Left renal cortex interstitium (tissue), 4 donors: ENCODE measurements at regions not wholly inside any gene's neighbourhood (a gene's known extent, or its start where the extent isn't known, plus 50 kb on each side); places are given as distances from the start of the nearest gene placed in this dataset.
"Not testable (repeated sequence)": the region's sequence is repeated elsewhere in the genome, so short reads cannot be mapped to it uniquely, and the experiment has no call there.

Source experiments
- DNase-seq, 4 donors: peaks; one replicate each; pipeline ENCODE4 v3.0.0-alpha.2; 2013; ENCODE audit warnings: low read depth in 4 of 4, low spot score in 2 of 4, missing footprints in 1 of 4

DNA sequence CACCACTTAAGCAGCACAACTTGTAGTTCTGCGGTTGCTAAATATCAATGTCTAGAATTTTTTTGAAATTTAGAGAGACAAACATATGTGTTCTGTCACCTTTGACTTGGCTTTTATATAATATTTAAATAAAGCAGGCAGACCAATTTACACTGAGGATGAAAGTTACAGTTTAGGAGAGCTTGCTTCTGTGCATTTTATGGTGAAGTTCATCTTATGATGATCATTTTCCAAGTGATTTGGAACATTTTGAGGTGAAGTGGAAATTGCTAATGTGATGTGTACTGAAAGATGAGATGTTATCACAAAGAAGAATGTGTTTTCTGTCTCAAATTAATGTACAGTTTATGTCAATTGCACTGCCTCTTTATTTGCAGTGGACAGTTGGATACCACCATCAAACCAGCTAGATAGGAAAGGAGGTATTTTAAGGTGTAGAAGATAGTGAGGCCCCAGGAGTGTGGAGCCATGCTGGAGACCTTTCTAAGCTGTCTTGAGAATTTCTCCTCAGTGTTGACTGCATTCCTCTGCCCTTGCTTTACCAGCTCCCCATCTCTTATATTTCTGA, 461.9 kb downstream of the UTRN start:
- DNase-seq = no peak

DNA sequence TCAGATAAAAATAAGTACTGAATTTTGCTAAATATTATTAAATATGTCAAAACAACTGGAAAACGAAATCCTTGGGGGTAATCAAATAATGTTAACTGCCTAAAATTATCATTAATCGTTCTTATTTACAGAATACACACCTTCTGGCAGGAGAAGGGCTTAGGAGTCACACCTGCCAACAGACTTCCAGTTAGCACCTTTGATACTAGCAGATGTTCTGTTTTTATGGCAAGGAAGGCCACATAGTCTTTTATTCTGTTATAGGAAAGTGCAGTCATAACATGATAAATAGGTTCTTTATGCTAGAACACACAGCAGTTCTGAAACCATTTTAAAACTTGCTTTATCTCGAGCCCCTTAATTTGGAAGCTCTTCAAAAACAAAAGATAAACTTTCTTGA, 464.1 kb downstream of the UTRN start:
- DNase-seq = no peak

GRCh38 chr6:144753023-144753705, 468.0 kb downstream of the UTRN start:
- DNase-seq = no peak

- DNase-seq = no peak
Observed at GRCh38 chr6:144756469-144756868, 471.3 kb downstream of the UTRN start.

GRCh38 chr6:144757299-144757698, 472.2 kb downstream of the UTRN start:
- no peak for DNase-seq

- DNase-seq = no peak
Observed at GRCh38 chr6:144757730-144758129, 472.6 kb downstream of the UTRN start.

DNA sequence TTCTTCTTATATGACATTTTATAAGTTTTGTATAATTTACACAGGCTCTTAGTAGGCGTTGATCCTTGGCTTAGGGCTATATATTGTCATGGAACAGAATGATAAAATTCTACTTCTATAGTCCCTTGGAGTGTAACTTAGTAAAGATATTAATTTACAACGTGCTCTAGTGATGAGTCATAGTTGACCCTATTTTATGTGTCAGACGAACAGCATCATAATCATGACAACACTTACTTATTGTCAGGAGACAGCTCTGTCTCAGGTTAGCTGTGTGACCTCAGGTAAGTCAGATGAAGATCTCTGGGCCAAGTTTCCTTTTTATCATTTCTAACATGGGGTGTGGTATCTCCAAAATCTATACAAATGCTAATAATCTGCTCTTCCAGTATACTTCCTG, 473.5 kb downstream of the UTRN start:
- no peak for DNase-seq

DNA sequence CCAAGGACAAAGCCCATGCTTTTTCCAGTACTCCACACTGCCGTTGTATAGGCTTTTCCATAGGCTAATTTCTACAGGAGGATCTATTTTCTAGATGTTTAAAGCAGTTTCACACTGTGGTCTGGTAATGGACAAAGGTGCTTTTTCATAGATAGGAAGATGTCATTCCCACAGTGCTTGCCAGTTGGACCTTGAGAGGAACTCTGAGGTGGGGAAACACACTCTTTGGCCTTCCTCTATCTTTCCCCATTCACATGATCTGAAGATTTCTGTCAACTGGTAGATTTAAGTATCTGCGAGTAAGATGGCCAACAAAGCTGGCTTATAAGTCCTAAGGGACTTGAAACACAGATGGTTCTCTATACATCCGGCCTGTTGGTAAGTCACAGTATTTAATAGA, 477.3 kb downstream of the UTRN start:
- no peak for DNase-seq

DNA sequence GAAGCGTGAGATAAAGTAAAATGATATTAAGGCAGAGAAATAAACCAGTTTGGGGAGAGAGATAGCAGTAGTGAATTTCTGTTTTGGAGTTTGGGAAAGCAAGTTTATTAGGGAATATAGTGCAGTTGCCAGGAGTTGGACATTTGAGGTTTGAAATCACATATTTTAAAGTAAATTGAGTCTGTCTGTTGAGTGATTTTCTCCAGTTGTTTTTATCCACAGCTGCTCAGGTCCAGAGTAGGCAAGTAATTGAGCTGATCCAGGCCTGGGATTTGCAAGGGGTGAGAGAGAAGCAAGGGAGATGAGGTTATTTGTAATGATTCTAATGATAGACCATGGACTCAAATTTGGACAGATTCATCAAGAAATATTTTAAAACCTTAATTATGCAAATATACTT, 481.9 kb downstream of the UTRN start:
- DNase-seq = no peak

DNA sequence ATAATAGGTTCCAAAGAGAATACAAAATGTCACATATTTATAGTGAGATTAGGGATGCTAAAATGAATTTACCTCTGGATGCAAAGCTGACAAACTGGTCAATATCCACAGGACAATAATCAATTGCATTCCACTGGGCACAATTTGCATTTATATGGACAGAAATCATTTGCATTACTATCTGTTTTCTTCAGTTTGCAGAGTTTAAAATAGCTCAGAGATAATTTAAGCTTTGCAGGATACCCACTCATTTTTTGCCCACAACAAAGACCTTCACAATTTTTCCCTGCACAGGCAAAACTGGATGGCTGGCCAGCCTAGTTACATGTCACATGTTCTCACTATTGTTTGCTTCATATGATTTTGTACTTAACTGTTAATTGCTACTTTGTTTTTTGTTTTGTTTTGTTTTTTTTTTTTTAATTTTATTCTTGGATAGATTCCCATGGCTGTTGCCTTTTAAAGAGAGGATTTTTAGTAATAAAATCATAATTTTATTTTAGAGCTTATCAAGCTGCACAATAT, 483.5 kb downstream of the UTRN start:
- DNase-seq = no peak

DNA sequence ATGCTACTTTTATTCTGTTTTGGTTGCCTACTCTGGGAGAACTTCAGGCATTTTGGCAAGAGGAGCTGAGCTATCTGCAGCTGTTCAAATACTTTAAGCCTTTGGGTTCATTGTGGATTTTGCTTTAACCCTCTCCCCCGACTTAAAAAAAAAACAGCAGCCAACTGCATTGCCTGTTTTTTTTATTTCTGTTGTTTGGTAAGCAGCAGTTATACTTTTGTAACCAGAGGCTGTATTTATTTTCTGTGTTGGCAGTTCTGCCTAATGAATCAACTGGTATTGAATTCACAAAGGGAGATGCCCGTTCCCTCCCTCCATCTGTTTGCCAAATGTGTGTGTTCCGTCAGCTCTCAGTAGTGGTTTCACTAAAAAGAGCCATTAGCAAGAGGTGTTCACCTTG, 484.0 kb downstream of the UTRN start:
- DNase-seq = no peak

DNA sequence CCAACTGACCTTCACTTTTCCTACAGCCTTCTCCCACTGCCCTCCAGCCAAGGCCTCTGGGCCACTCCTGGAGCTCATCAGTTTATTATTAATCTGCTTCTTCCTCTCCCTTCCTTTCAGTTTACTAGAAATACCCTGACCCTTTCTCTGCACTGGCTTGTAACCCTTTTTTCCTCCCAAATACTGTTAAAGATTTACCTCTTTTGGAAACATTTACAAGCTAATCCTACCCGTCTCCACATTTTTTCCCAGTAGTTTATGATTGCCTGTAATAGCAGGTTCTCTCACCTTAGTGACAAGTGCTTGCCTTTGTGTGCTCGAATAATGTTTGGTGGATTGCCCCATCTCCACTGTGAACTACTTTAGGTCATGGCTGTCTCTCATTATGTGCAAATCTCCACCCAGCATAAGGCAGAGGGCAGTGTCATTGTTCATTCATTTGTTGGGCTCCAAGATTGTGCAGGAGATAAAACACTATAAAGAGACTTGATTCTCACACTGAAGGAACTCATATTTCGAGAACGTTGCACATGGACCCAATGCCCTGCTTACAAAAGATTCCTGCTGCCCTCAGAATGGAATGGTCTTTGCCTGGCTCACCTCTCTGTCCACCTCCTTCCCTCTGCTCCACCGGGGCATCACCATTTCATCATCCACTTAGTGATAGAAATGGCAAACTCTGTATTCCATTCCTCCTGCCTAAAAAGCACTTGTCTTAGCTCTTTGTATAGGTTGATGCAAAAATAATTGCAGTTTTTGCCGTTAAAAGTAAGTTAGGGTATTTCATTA, 491.1 kb downstream of the UTRN start:
- DNase-seq = no peak

DNA sequence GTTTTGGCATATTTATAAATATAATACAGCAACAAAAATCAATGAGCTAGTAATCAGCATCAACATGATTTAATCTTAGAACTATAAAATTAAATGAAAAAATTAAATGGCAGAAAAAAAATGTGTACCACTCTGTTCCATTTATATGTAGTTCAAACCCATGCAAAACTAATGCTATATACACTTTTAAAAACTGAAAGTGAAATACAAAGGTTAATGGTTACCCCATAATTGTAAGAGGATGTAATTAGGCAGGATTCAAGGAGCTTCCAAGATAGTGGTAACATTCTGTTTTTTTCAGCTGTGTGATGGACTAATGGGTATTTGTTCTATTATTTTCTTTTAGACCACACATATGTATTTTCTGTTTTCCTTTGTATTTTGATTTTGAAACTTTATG, 492.1 kb downstream of the UTRN start:
- DNase-seq = no peak

DNA sequence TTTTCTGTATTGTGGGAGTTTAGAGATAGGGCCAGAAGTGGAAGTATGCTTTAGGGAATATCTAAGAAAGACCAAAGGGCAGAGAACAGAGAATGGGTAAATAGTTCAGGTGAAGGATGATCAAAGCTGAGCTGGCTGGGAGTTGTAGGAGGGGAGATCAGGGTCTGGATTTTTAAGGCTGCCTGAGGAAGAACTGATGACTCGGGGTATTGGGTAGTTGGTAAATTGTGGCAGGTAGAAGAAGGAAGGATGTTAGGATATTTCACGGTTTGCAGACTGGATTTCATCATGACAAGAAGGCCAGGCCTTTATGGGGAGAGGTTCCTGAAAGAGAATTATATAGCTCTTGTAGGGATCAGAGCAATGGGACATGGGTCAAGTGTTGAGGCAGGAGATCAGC, 492.9 kb downstream of the UTRN start:
- DNase-seq = no peak

GRCh38 chr6:144778773-144779492, 493.8 kb downstream of the UTRN start:
- no peak for DNase-seq

DNA sequence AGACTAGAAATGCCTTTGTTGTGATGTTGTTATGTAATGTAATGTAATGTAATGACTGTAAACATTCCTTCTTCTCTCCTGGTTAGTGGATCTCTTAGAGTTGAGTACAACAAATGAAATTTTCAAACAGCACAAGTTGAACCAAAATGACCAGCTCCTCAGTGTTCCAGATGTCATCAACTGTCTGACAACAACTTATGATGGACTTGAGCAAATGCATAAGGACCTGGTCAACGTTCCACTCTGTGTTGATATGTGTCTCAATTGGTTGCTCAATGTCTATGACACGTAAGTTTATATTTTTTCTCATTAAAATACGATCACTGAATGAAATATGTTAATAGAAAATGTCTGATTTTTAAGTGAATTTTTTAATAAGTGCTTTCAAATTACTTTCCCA, 496.7 kb downstream of the UTRN start:
- no peak for DNase-seq

DNA sequence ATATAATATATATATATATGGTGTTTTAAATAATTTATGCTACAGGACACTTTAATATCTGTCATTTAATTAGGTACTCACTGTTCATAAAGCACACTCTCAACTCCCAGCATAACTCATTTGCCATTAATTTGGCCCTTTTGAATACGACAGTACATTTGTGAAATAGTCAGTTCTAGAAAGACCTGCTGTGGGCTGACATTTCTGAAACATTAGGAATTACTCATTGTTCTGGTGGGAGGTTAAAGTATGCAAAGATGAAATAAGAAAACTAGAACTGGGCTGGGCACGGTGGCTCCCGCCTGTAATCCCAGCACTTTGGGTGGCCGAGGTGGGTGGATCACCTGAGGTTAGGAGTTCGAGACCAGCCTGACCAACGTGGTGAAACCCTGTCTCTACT, 497.5 kb downstream of the UTRN start:
- no peak for DNase-seq

- DNase-seq = no peak
Observed at GRCh38 chr6:144785056-144785455, 499.9 kb downstream of the UTRN start.

DNA sequence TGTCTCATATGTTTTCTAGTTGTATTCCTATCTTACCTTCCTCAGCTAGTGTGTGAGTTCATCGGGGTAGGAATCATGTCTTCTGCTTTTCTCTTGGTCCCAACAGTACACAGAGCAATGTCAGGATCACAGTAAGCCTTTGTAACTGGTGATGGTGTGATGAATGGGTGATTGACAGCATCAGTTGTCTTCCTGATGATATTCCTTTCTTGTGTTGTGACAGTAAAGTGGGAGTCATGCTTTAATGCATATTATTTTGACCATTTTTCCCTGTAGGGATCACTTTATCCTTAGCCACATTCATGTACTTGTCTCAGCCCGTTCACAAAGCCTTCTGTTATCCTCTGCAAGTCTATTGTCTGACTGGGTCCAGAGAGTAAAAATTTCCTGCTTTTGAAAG, 501.7 kb downstream of the UTRN start:
- no peak for DNase-seq

DNA sequence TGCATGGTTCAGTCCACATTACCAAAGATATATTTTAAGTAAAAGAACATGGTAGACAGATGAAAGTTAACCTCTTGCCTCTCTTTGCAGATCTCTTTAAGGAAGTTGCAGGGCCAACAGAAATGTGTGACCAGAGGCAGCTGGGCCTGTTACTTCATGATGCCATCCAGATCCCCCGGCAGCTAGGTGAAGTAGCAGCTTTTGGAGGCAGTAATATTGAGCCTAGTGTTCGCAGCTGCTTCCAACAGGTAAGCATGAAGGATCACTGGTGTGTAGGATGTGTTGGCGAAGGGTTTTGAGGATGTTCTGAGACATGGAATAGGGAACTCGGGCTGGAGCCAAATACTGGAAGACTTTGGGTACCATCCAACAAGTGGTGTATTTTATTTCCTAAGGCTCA, 508.6 kb downstream of the UTRN start:
- DNase-seq = no peak

DNA sequence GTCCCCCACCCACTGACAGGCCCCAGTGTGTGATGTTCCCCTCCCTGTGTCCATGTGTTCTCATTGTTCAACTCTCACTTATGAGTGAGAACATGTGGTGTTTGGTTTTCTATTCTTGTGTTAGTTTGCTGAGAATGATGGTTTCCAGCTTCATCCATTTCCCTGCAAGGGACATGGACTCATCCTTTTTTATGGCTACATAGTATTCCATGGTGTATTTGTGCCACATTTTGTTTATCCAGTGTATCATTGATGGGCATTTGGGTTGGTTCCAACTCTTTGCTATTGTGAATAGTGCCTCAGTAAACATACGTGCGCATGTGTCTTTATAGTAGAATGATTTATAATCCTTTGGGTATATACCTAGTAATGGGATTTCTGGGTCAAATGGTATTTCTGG, 509.9 kb downstream of the UTRN start:
- not testable (repeated sequence) for DNase-seq
